ENCODE measurements at regions not wholly inside any gene's neighbourhood (a gene's known extent, or its start where the extent isn't known, plus 50 kb on each side); places are given as distances from the start of the nearest gene placed in this dataset.
"Not testable (repeated sequence)": the region's sequence is repeated elsewhere in the genome, so short reads cannot be mapped to it uniquely, and the experiment has no call there.

GRCh38 chr6:170044836-170045562 is 245.9 kb downstream of the DLL1 start:
- peak; percentile 15 for DNase-seq
- ATAC-seq: no peak
- intact Hi-C loops (cut with micrococcal nuclease): no loop called here

GRCh38 chr6:170043881-170044790 is 246.7 kb downstream of the DLL1 start:
- ATAC-seq: peak; percentile 73

GRCh38 chr6:170043150-170043819 is 247.6 kb downstream of the DLL1 start:
- intact Hi-C loops (cut with micrococcal nuclease): no loop called here
- peak; percentile 61 for DNase-seq
- ATAC-seq: peak; percentile 90

More at GRCh38 chr6:170043881-170044790, 246.7 kb downstream of the DLL1 start:
- peak; percentile 40 for DNase-seq
- intact Hi-C loops (cut with micrococcal nuclease): no loop called here

DNA sequence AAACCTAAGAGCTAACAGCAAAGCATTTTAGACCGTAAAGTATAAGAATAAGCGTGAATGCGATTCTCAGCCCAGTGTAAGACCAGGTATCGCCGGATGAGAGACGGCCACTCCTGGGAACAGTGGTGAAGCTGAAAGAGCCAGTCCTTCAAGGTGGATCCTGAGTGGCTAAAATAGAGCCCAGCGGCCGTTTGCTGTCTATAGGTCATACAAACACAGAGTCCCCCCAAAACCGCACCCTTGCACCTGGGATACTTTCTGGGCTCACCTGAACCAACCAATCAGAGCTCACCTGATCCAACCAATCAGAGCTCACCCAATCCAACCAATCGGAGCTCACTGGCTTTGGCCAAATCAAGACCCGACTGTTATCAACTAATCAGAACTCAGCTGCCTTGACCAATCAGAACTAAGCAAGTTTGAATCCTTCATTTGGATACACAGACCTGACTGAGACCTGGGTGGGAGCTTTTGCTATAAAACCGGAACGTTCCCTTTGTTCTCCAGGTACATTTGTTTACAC is 248.2 kb downstream of the DLL1 start:
- ATAC-seq: no peak
- intact Hi-C loops (cut with micrococcal nuclease): no loop called here
- DNase-seq: no peak

DNA sequence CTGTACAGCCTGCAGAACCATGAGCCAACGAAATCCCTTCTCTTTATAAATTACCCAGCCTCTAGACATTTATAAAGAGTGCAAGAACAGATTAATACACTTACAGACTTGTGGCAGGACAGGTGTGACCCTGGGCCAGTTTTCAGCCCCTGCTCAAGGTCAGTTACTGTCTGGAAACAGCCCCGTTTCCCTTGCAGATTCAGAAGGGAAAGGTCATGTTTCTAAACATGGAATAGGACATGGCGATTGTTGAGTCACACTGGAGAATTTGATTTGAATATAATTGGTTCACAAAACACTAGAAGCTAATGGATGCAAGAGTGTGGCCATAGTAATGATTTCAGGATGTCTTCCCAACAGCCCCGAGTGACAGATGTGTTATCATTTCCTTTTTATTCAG is 248.8 kb downstream of the DLL1 start:
- intact Hi-C loops (cut with micrococcal nuclease): no loop called here
- no peak for DNase-seq
- peak; percentile 5 for ATAC-seq

DNA sequence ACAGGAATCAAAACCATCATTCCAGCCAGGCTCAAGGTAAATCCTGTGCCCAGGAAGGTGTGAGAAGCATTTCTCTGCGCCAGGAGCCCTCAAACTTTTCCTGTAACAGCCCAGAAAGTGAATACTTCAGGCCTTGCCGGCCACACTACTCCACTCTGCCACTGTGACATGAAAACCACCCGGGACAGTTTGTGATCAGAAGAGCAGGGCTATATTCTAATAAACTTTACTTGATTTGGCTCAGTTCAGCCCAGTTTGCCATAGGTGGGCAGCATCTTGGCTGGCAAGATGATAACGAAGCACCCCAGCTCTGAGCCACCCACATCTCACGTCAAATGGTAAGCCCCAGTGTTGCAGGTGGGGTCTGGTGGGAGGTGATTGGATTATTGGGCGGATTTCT is 249.4 kb downstream of the DLL1 start:
- ATAC-seq (no peak), DNase-seq (no peak)
- intact Hi-C loops (cut with micrococcal nuclease): no loop called here

DNA sequence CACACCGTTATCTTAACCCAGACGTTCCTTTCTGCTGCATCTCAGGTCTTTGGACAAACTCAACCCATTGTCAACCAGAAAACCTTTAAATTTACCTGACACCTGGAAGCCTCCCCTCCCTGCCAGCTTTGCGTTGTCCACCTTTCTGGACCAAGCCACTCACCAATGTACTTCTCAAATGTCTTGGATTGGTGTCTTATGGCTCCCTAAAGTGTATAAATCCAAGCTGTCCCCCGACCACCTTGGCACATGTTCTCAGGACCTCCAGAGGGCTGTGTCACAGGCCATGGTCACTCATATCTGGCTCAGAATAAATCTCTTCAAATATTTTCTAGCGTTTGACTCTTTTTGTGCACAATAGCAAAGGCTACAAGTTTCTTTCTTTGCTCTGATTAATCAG is 250.0 kb downstream of the DLL1 start:
- DNase-seq: peak; percentile 6
- no peak for ATAC-seq
- intact Hi-C loops (cut with micrococcal nuclease): no loop called here

- ATAC-seq (no peak), DNase-seq (peak; percentile 7)
- intact Hi-C loops (cut with micrococcal nuclease): no loop called here
Observed at GRCh38 chr6:170040115-170040500, 250.8 kb downstream of the DLL1 start.

- DNase-seq (peak; percentile 24), ATAC-seq (no peak)
Observed at GRCh38 chr6:170039156-170040114, 251.4 kb downstream of the DLL1 start.

DNA sequence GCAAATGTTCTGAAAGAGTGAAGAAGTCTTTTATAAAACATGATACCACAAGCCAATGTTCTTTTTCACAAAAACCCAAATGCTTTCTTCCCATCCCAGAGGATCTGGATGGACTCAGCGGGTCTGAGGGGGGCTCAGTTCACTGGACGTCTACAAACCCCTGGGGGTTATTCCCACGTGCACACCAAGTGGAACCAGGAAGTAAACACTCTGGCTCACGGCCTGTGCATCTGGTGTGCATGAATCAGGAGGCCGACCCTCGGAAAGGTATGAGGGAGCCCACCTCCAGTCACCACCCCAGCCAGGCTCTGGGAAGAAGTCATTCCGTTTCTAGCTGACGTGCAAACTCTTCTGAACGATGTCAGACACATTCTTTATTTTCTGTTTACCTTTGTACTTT is 252.2 kb downstream of the DLL1 start:
- intact Hi-C loops (cut with micrococcal nuclease): no loop called here

More at GRCh38 chr6:170039156-170040114, 251.4 kb downstream of the DLL1 start:
- intact Hi-C loops (cut with micrococcal nuclease): no loop called here

GRCh38 chr6:170038251-170038650 is 252.6 kb downstream of the DLL1 start:
- intact Hi-C loops (cut with micrococcal nuclease): no loop called here
- no peak for ATAC-seq
- DNase-seq: peak; percentile 20

More for the DNA sequence above, 252.2 kb downstream of the DLL1 start:
- DNase-seq (peak; percentile 5), ATAC-seq (no peak)

GRCh38 chr6:170037541-170038250 is 253.2 kb downstream of the DLL1 start:
- ATAC-seq (peak; percentile 34), DNase-seq (peak; percentile 25)
- intact Hi-C loops (cut with micrococcal nuclease): no loop called here

DNA sequence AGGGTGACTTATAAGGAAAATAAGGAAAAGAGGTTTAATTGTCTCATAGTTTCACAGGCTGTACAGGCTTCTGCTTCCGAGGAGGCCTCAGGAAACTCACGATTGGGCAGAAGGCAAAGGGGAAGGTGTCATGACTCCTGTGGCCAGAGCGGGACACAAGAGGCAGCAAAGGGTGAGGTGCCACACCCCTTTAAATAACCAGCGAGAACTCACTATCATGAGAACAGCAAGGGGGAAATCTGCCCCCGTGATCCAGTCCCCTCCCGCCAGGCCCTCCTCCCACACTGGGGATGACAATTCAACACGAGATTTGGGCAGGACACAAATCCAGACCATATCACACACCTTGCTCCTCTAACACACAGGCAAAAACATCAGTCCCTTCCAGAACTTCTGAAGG is 254.0 kb downstream of the DLL1 start:
- intact Hi-C loops (cut with micrococcal nuclease): no loop called here
- no peak for ATAC-seq

GRCh38 chr6:170036367-170036766 is 254.5 kb downstream of the DLL1 start:
- DNase-seq; intact Hi-C loops (cut with micrococcal nuclease); ATAC-seq: not testable (repeated sequence)

More for the DNA sequence above, 254.0 kb downstream of the DLL1 start:
- DNase-seq: no peak

DNA sequence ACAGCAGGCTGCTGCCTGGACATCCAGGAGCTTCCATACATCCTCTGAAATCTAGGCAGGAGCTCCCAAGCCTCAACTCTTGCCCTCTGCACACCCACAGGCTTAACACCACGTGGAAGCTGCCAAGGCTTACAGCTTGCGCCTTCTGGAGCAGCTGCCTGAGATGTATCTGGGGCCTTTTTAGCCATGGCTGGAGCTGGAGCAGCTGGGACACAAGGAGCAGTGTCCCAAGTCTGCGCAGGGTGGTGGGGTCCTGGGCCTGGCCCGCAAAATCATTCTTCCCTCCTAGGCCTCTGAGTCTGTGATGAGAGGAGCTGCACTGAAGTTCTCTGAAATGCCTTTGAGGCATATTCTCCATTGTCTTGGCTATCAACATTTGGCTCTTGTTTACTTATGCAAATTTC is 255.0 kb downstream of the DLL1 start:
- DNase-seq: no peak
- no peak for ATAC-seq
- intact Hi-C loops (cut with micrococcal nuclease): no loop called here

DNA sequence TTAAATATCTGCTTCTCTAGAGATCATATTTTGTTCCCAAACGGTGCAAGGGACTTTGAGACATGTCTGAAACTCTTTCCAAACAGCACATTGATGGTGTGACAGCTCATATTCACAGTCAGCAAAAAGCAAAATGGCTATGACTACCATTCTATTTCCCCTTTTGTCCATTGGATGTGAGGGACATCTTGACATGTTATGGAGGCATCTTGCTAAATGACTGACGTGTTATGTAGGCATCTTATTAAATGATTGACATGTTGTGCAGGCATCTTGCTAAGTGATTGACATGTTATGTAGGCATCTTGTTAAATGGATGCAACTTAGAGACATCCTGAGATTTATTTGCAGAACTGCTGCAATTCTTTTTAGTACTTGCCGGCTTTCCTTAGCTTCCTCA is 255.8 kb downstream of the DLL1 start:
- DNase-seq (no peak), ATAC-seq (no peak)
- intact Hi-C loops (cut with micrococcal nuclease): no loop called here

- peak; percentile 48 for ATAC-seq
- peak; percentile 65 for DNase-seq
- intact Hi-C loops (cut with micrococcal nuclease): no loop called here
Observed at GRCh38 chr6:170034294-170034693, 256.6 kb downstream of the DLL1 start.

DNA sequence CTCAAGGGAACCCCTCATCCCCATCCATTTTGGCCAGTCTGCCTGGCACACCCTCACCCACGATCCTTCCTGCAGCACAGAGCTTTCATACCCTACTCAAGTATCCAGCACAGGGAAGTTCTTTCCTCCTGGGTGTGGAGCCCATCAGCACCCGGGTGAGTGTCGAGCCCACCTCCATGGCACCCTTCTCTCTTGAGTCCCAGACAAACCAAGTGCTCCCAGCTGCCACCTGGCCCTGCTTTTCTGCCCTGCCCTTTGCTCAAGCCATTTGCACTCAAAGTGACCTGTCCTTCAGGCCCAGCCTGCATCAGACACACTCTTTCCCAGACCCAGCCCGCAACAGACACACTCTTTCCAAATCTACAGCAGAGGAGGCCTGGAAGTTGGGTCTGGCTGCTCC is 257.2 kb downstream of the DLL1 start:
- ATAC-seq (no peak), DNase-seq (peak; percentile 20)
- intact Hi-C loops (cut with micrococcal nuclease): no loop called here
